ENCODE measurements at regions not wholly inside any gene's neighbourhood (a gene's known extent, or its start where the extent isn't known, plus 50 kb on each side); places are given as distances from the start of the nearest gene placed in this dataset.

DNA sequence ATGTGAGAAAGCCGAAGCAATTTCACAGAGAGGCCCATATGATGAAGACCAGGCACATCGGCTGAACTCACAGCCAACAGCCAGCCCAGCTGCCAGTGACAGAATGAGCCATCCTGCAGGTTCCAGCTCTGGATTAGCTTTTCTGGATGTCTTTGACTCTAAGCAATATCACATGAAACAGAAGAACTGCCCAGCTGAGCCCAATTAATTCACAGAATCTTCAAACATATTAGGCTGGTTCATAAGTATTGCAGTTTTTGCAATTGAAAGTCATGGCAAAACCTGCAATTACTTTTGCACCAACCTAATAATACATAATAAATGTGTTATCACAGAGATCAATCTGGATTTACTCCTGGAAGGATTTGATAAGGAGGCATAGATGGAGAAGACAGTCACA is 299.9 kb downstream of the RAB28 start:
- H2BK15ac ChIP-seq (ENCODE audit: low read depth, low read length): no peak overlapping the region
- no peak overlapping the region for H3K4me3 ChIP-seq (ENCODE audit: insufficient read depth, low read depth, low read length)
- H3K18ac ChIP-seq (ENCODE audit: low read depth, low read length): no peak overlapping the region
- ATAC-seq (ENCODE audit: low read depth) (no peak), DNase-seq (no peak)
- H3K56ac ChIP-seq (ENCODE audit: extremely low read depth, insufficient read depth, low read length): no peak overlapping the region
- H3K79me1 ChIP-seq (ENCODE audit: low read depth in 1 of 2, low read length in 2 of 2): no peaks in the 10 kb centered on the region
- intact Hi-C loops (cut with micrococcal nuclease): no loop called here
- H3K23ac ChIP-seq (ENCODE audit: low read depth, low read length): no peak overlapping the region
- dilution Hi-C loops (cut with HindIII; ENCODE audit: low sequenced_read_pairs, unreplicated experiment): no loop called here
- no CpG with 5 or more reads among the region's 2 CpGs for WGBS, 2 experiments (ENCODE audit: extremely low coverage in 2 of 2, insufficient read length in 1 of 2)
- H4K91ac ChIP-seq (ENCODE audit: insufficient read depth, low read depth, low read length): no peak overlapping the region
- no peak overlapping the region for H2AFZ ChIP-seq (replicated peaks; ENCODE audit: low read length, poor library complexity)
- no peaks in the 10 kb centered on the region for H3K9me1 ChIP-seq (ENCODE audit: insufficient read depth, low read length)
- in situ Hi-C loops (cut with MboI; ENCODE audit: low sequenced_read_pairs): no loop called here
- H3K36me3 ChIP-seq (ENCODE audit: control insufficient read depth, insufficient read depth, low read length): no peaks in the 10 kb centered on the region
- ChIA-PET CTCF (no interaction called here), POLR2A (ENCODE audit: unreplicated experiment) (interaction anchor here (0.5 kb wide), 1 partner anchor 12 kb away, joined by 3 read pairs; no protein-coding TSS in a partner anchor)
- peaks cover 6% of the 10 kb centered on the region for H3K9me3 ChIP-seq (ENCODE audit: control insufficient read depth, insufficient read depth, low read length)
- H3K9ac ChIP-seq (ENCODE audit: low read depth, low read length): no peak overlapping the region
- H2AK5ac ChIP-seq (ENCODE audit: low read depth, low read length): no peak overlapping the region
- H2BK20ac ChIP-seq (ENCODE audit: low read depth, low read length): no peak overlapping the region
- H4K20me1 ChIP-seq (ENCODE audit: insufficient read depth, low read length): no peaks in the 10 kb centered on the region
- no peak overlapping the region for H3K14ac ChIP-seq (replicated peaks; ENCODE audit: low read depth, low read length)
- no peak overlapping the region for H4K5ac ChIP-seq (ENCODE audit: low read depth, low read length)
- no peaks in the 10 kb centered on the region for H3K27me3 ChIP-seq (ENCODE audit: control insufficient read depth, insufficient read depth, low read length)
- H3K4me2 ChIP-seq (ENCODE audit: low read depth, low read length): no peak overlapping the region
- H2BK120ac ChIP-seq (ENCODE audit: low read depth, low read length): no peak overlapping the region
- no peak overlapping the region for H3K27ac ChIP-seq (ENCODE audit: insufficient read depth, low read length)
- H2BK5ac ChIP-seq (ENCODE audit: low read depth, low read length, poor library complexity, severe bottlenecking): no peak overlapping the region
- BruUV-seq (replicated peaks): no TSS peak
- no peaks in the 10 kb centered on the region for H3K4me1 ChIP-seq (ENCODE audit: control insufficient read depth, insufficient read depth, low read length)
- H2AK9ac ChIP-seq (replicated peaks; ENCODE audit: low read depth, low read length, poor library complexity): no peak overlapping the region
- no peak for TF ChIP-seq NFE2L2 (IDR thresholded peaks at IDR 0.05; ENCODE audit: low read depth, low read length)
- TF ChIP-seq, protein P1, sequence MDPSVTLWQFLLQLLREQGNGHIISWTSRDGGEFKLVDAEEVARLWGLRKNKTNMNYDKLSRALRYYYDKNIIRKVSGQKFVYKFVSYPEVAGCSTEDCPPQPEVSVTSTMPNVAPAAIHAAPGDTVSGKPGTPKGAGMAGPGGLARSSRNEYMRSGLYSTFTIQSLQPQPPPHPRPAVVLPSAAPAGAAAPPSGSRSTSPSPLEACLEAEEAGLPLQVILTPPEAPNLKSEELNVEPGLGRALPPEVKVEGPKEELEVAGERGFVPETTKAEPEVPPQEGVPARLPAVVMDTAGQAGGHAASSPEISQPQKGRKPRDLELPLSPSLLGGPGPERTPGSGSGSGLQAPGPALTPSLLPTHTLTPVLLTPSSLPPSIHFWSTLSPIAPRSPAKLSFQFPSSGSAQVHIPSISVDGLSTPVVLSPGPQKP (IDR thresholded peaks at IDR 0.05; ENCODE audit: borderline replicate concordance, low read depth, low read length): no peak
- no peak for TF ChIP-seq RCOR1 (IDR thresholded peaks at IDR 0.05; ENCODE audit: insufficient replicate concordance, low read length)
- no peak for TF ChIP-seq POLR2A (IDR thresholded peaks at IDR 0.05; ENCODE audit: low read depth, low read length)
- TF ChIP-seq, protein P2, sequence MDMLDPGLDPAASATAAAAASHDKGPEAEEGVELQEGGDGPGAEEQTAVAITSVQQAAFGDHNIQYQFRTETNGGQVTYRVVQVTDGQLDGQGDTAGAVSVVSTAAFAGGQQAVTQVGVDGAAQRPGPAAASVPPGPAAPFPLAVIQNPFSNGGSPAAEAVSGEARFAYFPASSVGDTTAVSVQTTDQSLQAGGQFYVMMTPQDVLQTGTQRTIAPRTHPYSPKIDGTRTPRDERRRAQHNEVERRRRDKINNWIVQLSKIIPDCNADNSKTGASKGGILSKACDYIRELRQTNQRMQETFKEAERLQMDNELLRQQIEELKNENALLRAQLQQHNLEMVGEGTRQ (IDR thresholded peaks at IDR 0.05; ENCODE audit: low read depth, low read length): no peak
- no peak for TF ChIP-seq FOS (IDR thresholded peaks at IDR 0.05; ENCODE audit: low read depth, low read length)
- TF ChIP-seq CEBPB (IDR thresholded peaks at IDR 0.05; ENCODE audit: low read depth, low read length): no peak
- TF ChIP-seq RFX5 (IDR thresholded peaks at IDR 0.05; ENCODE audit: low read depth, low read length): no peak
- no peak for TF ChIP-seq MAZ (IDR thresholded peaks at IDR 0.05; ENCODE audit: borderline replicate concordance, low read depth, low read length)
- no peak for TF ChIP-seq RAD21 (IDR thresholded peaks at IDR 0.05; ENCODE audit: low read length)
- TF ChIP-seq MAFK (IDR thresholded peaks at IDR 0.05; ENCODE audit: low read depth, low read length): no peak
- no peak for TF ChIP-seq SMC3 (IDR thresholded peaks at IDR 0.05; ENCODE audit: low read depth, low read length)
- no peak for TF ChIP-seq MXI1 (IDR thresholded peaks at IDR 0.05; ENCODE audit: borderline replicate concordance, low read depth, low read length)
- no peak for TF ChIP-seq CHD1 (IDR thresholded peaks at IDR 0.05; ENCODE audit: low read depth, low read length)
- no peak for TF ChIP-seq BHLHE40 (IDR thresholded peaks at IDR 0.05; ENCODE audit: low read depth, low read length)
- TF ChIP-seq, protein P3, sequence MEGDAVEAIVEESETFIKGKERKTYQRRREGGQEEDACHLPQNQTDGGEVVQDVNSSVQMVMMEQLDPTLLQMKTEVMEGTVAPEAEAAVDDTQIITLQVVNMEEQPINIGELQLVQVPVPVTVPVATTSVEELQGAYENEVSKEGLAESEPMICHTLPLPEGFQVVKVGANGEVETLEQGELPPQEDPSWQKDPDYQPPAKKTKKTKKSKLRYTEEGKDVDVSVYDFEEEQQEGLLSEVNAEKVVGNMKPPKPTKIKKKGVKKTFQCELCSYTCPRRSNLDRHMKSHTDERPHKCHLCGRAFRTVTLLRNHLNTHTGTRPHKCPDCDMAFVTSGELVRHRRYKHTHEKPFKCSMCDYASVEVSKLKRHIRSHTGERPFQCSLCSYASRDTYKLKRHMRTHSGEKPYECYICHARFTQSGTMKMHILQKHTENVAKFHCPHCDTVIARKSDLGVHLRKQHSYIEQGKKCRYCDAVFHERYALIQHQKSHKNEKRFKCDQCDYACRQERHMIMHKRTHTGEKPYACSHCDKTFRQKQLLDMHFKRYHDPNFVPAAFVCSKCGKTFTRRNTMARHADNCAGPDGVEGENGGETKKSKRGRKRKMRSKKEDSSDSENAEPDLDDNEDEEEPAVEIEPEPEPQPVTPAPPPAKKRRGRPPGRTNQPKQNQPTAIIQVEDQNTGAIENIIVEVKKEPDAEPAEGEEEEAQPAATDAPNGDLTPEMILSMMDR (conservative IDR thresholded peaks at IDR 0.05; ENCODE audit: low read depth, low read length): no peak
- H4K8ac ChIP-seq (ENCODE audit: low read depth in 2 of 2, low read length in 2 of 2): no peak overlapping the region
- H3K4ac ChIP-seq (ENCODE audit: low read depth, low read length): no peak overlapping the region
